ENCODE measurements at regions not wholly inside any gene's neighbourhood (a gene's known extent, or its start where the extent isn't known, plus 50 kb on each side); places are given as distances from the start of the nearest gene placed in this dataset.

- no peak for DNase-seq (ENCODE audit: low spot score)
- POLR2A ChIA-PET (ENCODE audit: low non-redundant PET), result no interaction called here
- Histone ChIP-seq H3K4me3 (ENCODE audit: low read depth, low read length, poor library complexity, severe bottlenecking) (no peak overlapping the region), H3K36me3 (ENCODE audit: insufficient read depth, low read length, poor library complexity, severe bottlenecking) (no peaks in the 10 kb centered on the region), H3K9me3 (ENCODE audit: low read depth, low read length, poor library complexity, severe bottlenecking) (no peaks in the 10 kb centered on the region), H3K4me1 (ENCODE audit: insufficient read depth, low read length, poor library complexity, severe bottlenecking) (no peaks in the 10 kb centered on the region), H3K27me3 (replicated peaks; ENCODE audit: insufficient read depth, low read depth, low read length, poor library complexity) (no peaks in the 10 kb centered on the region), H3K27ac (ENCODE audit: low read depth, low read length, poor library complexity, severe bottlenecking) (no peak overlapping the region)
- CTCF ChIA-PET, result no interaction called here
- intact Hi-C loops (cut with micrococcal nuclease; ENCODE audit: unreplicated experiment), result no loop called here
- TF ChIP-seq EZH2 (IDR thresholded peaks at IDR 0.05; ENCODE audit: borderline replicate concordance, low read depth, low read length, poor library complexity, severe bottlenecking), result no peak
- TF ChIP-seq CTCF (conservative IDR thresholded peaks at IDR 0.05; ENCODE audit: low read depth, low read length), result no peak
- BruUV-seq (replicated peaks), result no TSS peak
These were observed 447.4 kb downstream of the SH2D4B start for GRCh38 chr10:80985102-80985501.

GRCh38 chr10:80986596-80986995 is 448.9 kb downstream of the SH2D4B start:
- DNase-seq (ENCODE audit: low spot score), result no peak
- Histone ChIP-seq H3K4me1 (ENCODE audit: insufficient read depth, low read length, poor library complexity, severe bottlenecking) (no peaks in the 10 kb centered on the region), H3K36me3 (ENCODE audit: insufficient read depth, low read length, poor library complexity, severe bottlenecking) (no peaks in the 10 kb centered on the region), H3K27ac (ENCODE audit: low read depth, low read length, poor library complexity, severe bottlenecking) (no peak overlapping the region), H3K9me3 (ENCODE audit: low read depth, low read length, poor library complexity, severe bottlenecking) (no peaks in the 10 kb centered on the region), H3K4me3 (ENCODE audit: low read depth, low read length, poor library complexity, severe bottlenecking) (no peak overlapping the region), H3K27me3 (replicated peaks; ENCODE audit: insufficient read depth, low read depth, low read length, poor library complexity) (no peaks in the 10 kb centered on the region)
- POLR2A ChIA-PET (ENCODE audit: low non-redundant PET), result no interaction called here
- no TSS peak for BruUV-seq (replicated peaks)
- CTCF ChIA-PET, result no interaction called here
- no peak for TF ChIP-seq EZH2 (IDR thresholded peaks at IDR 0.05; ENCODE audit: borderline replicate concordance, low read depth, low read length, poor library complexity, severe bottlenecking)
- TF ChIP-seq CTCF (conservative IDR thresholded peaks at IDR 0.05; ENCODE audit: low read depth, low read length), result no peak
- intact Hi-C loops (cut with micrococcal nuclease; ENCODE audit: unreplicated experiment), result no loop called here

GRCh38 chr10:80988755-80989154 is 451.1 kb downstream of the SH2D4B start:
- ChIA-PET CTCF (no interaction called here), POLR2A (ENCODE audit: low non-redundant PET) (no interaction called here)
- no peaks in the 10 kb centered on the region for H3K36me3 ChIP-seq (ENCODE audit: insufficient read depth, low read length, poor library complexity, severe bottlenecking)
- DNase-seq (ENCODE audit: low spot score), result no peak
- no peaks in the 10 kb centered on the region for H3K4me1 ChIP-seq (ENCODE audit: insufficient read depth, low read length, poor library complexity, severe bottlenecking)
- intact Hi-C loops (cut with micrococcal nuclease; ENCODE audit: unreplicated experiment), result no loop called here
- H3K27ac ChIP-seq (ENCODE audit: low read depth, low read length, poor library complexity, severe bottlenecking), result no peak overlapping the region
- no peaks in the 10 kb centered on the region for H3K27me3 ChIP-seq (replicated peaks; ENCODE audit: insufficient read depth, low read depth, low read length, poor library complexity)
- no peak overlapping the region for H3K4me3 ChIP-seq (ENCODE audit: low read depth, low read length, poor library complexity, severe bottlenecking)
- BruUV-seq (replicated peaks), result no TSS peak
- TF ChIP-seq CTCF (conservative IDR thresholded peaks at IDR 0.05; ENCODE audit: low read depth, low read length) (no peak), EZH2 (IDR thresholded peaks at IDR 0.05; ENCODE audit: borderline replicate concordance, low read depth, low read length, poor library complexity, severe bottlenecking) (no peak)
- no peaks in the 10 kb centered on the region for H3K9me3 ChIP-seq (ENCODE audit: low read depth, low read length, poor library complexity, severe bottlenecking)

All from A673 (cell line).